ENCODE measurements at regions not wholly inside any gene's neighbourhood (a gene's known extent, or its start where the extent isn't known, plus 50 kb on each side); places are given as distances from the start of the nearest gene placed in this dataset.
A peak's percentile ranks its signal among the peaks of the same experiment; 100 is the strongest.

- H3K27ac ChIP-seq: no peak overlapping the region
- no peak for ATAC-seq (replicated peaks in 6 of 8)
- in situ Hi-C loops (cut with MboI; ENCODE audit: low pct_unique_long_range_greater_than_20kb in 2 of 9, low sequenced_read_pairs in 9 of 9, unreplicated experiment in 9 of 9): no loop called here
- H3K4me3 ChIP-seq: no peak overlapping the region
- WGBS, 10 experiments: 0 to 100% (median 40%) methylated on average over 1 of the region's 1 CpG; no CpG with 5 or more reads in 6 of the 10 experiments
- H3K4me1 ChIP-seq (replicated peaks in 1 of 2): peaks cover 0 to 5% of the 10 kb centered on the region in 2 donors
These were observed 189.8 kb downstream of the KLF13 start for GRCh38 chr15:31516440-31516839.

- no peak for ATAC-seq (replicated peaks in 6 of 8)
These were observed 190.2 kb downstream of the KLF13 start for GRCh38 chr15:31516874-31517273.

GRCh38 chr15:31517711-31518110, 191.1 kb downstream of the KLF13 start:
- H3K27ac ChIP-seq: no peak overlapping the region
- in situ Hi-C loops (cut with MboI; ENCODE audit: low pct_unique_long_range_greater_than_20kb in 2 of 9, low sequenced_read_pairs in 9 of 9, unreplicated experiment in 9 of 9): no loop called here
- H3K4me1 ChIP-seq (replicated peaks in 1 of 2): peaks cover 4 to 5% of the 10 kb centered on the region in 2 donors
- WGBS, 10 experiments: 79 to 86% (median 83%) methylated on average over 1 to 3 of the region's 5 CpGs; no CpG with 5 or more reads in 7 of the 10 experiments
- no peak overlapping the region for H3K4me3 ChIP-seq
- no peak for ATAC-seq (replicated peaks in 6 of 8)

More at GRCh38 chr15:31516874-31517273, 190.2 kb downstream of the KLF13 start:
- in situ Hi-C loops (cut with MboI; ENCODE audit: low pct_unique_long_range_greater_than_20kb in 2 of 9, low sequenced_read_pairs in 9 of 9, unreplicated experiment in 9 of 9): no loop called here
- Histone ChIP-seq H3K4me1 (replicated peaks in 1 of 2) (peaks cover 2 to 5% of the 10 kb centered on the region in 2 donors), H3K4me3 (no peak overlapping the region), H3K27ac (no peak overlapping the region)
- WGBS, 10 experiments: 57 to 97% (median 88%) methylated on average over 1 to 3 of the region's 4 CpGs; no CpG with 5 or more reads in 3 of the 10 experiments

- 0 to 67% (median 59%) methylated on average over 1 to 4 of the region's 4 CpGs; no CpG with 5 or more reads in 3 of the 10 experiments for WGBS, 10 experiments
- peak in 4 of 8 experiments; percentile 19 to 69 (median 54) for ATAC-seq (replicated peaks in 6 of 8)
- in situ Hi-C loops (cut with MboI; ENCODE audit: low pct_unique_long_range_greater_than_20kb in 2 of 9, low sequenced_read_pairs in 9 of 9, unreplicated experiment in 9 of 9): no loop called here
- Histone ChIP-seq H3K27ac (no peak overlapping the region), H3K4me1 (replicated peaks in 1 of 2) (peaks cover 4 to 5% of the 10 kb centered on the region in 2 donors), H3K4me3 (no peak overlapping the region)
These were observed 195.4 kb downstream of the KLF13 start for GRCh38 chr15:31522028-31522427.

- ATAC-seq (replicated peaks in 6 of 8): no peak
- H3K4me1 ChIP-seq (replicated peaks in 1 of 2): peaks cover 4 to 5% of the 10 kb centered on the region in 2 donors
- in situ Hi-C loops (cut with MboI; ENCODE audit: low pct_unique_long_range_greater_than_20kb in 2 of 9, low sequenced_read_pairs in 9 of 9, unreplicated experiment in 9 of 9): no loop called here
- no peak overlapping the region for H3K27ac ChIP-seq
- WGBS, 10 experiments: 79 to 100% (median 94%) methylated on average over 1 to 5 of the region's 10 CpGs; no CpG with 5 or more reads in 5 of the 10 experiments
- H3K4me3 ChIP-seq: no peak overlapping the region
These were observed 196.5 kb downstream of the KLF13 start for GRCh38 chr15:31523027-31523654.

- in situ Hi-C loops (cut with MboI; ENCODE audit: low pct_unique_long_range_greater_than_20kb in 2 of 9, low sequenced_read_pairs in 9 of 9, unreplicated experiment in 9 of 9): no loop called here
- WGBS, 10 experiments: 80 to 100% (median 80%) methylated on average over 1 to 5 of the region's 5 CpGs; no CpG with 5 or more reads in 6 of the 10 experiments
- no peak for ATAC-seq (replicated peaks in 6 of 8)
- Histone ChIP-seq H3K27ac (no peak overlapping the region), H3K4me3 (no peak overlapping the region), H3K4me1 (replicated peaks in 1 of 2) (peaks cover 2 to 4% of the 10 kb centered on the region in 2 donors)
These were observed 197.0 kb downstream of the KLF13 start for GRCh38 chr15:31523655-31524049.

GRCh38 chr15:31525185-31525695, 198.6 kb downstream of the KLF13 start:
- no peak overlapping the region for H3K27ac ChIP-seq
- in situ Hi-C loops (cut with MboI; ENCODE audit: low pct_unique_long_range_greater_than_20kb in 2 of 9, low sequenced_read_pairs in 9 of 9, unreplicated experiment in 9 of 9): no loop called here
- peak in 3 of 8 experiments; percentile 17 to 80 (median 75) for ATAC-seq (replicated peaks in 6 of 8)
- H3K4me1 ChIP-seq (replicated peaks in 1 of 2): peaks cover 0 to 4% of the 10 kb centered on the region in 2 donors
- H3K4me3 ChIP-seq: no peak overlapping the region
- WGBS, 10 experiments: 10 to 100% (median 90%) methylated on average over 2 to 6 of the region's 8 CpGs; no CpG with 5 or more reads in 5 of the 10 experiments

GRCh38 chr15:31525988-31526665, 199.5 kb downstream of the KLF13 start:
- H3K4me1 ChIP-seq (replicated peaks in 1 of 2): peaks cover 0 to 4% of the 10 kb centered on the region in 2 donors
- no peak overlapping the region for H3K27ac ChIP-seq
- no peak overlapping the region for H3K4me3 ChIP-seq
- ATAC-seq (replicated peaks in 6 of 8): no peak
- in situ Hi-C loops (cut with MboI; ENCODE audit: low pct_unique_long_range_greater_than_20kb in 2 of 9, low sequenced_read_pairs in 9 of 9, unreplicated experiment in 9 of 9): no loop called here
- WGBS, 10 experiments: 50 to 100% (median 84%) methylated on average over 1 to 7 of the region's 18 CpGs; no CpG with 5 or more reads in 5 of the 10 experiments

- Histone ChIP-seq H3K27ac (no peak overlapping the region), H3K4me1 (replicated peaks in 1 of 2) (peaks cover 0 to under 1% of the 10 kb centered on the region in 2 donors), H3K4me3 (no peak overlapping the region)
- in situ Hi-C loops (cut with MboI; ENCODE audit: low pct_unique_long_range_greater_than_20kb in 2 of 9, low sequenced_read_pairs in 9 of 9, unreplicated experiment in 9 of 9): no loop called here
- 13 to 100% (median 56%) methylated on average over 1 to 5 of the region's 15 CpGs; no CpG with 5 or more reads in 5 of the 10 experiments for WGBS, 10 experiments
- ATAC-seq (replicated peaks in 6 of 8): no peak
These were observed 200.5 kb downstream of the KLF13 start for GRCh38 chr15:31526916-31527690.

- H3K27ac ChIP-seq: no peak overlapping the region
- H3K4me3 ChIP-seq: no peak overlapping the region
- WGBS, 10 experiments: 80 to 100% (median 92%) methylated on average over 1 of the region's 2 CpGs; no CpG with 5 or more reads in 6 of the 10 experiments
- no peaks in the 10 kb centered on the region for H3K4me1 ChIP-seq (replicated peaks in 1 of 2)
- peak in 7 of 8 experiments; percentile 34 to 80 (median 53) for ATAC-seq (replicated peaks in 6 of 8)
- in situ Hi-C loops (cut with MboI; ENCODE audit: low pct_unique_long_range_greater_than_20kb in 2 of 9, low sequenced_read_pairs in 9 of 9, unreplicated experiment in 9 of 9): no loop called here
These were observed 202.2 kb downstream of the KLF13 start for GRCh38 chr15:31528846-31529245.

- 80 to 87% (median 84%) methylated on average over 1 to 7 of the region's 14 CpGs; no CpG with 5 or more reads in 4 of the 10 experiments for WGBS, 10 experiments
- Histone ChIP-seq H3K4me3 (no peak overlapping the region), H3K4me1 (replicated peaks in 1 of 2) (no peaks in the 10 kb centered on the region), H3K27ac (no peak overlapping the region)
- in situ Hi-C loops (cut with MboI; ENCODE audit: low pct_unique_long_range_greater_than_20kb in 2 of 9, low sequenced_read_pairs in 9 of 9, unreplicated experiment in 9 of 9): no loop called here
- ATAC-seq (replicated peaks in 6 of 8): peak in 2 of 8 experiments; percentile 12
These were observed 211.3 kb downstream of the KLF13 start for GRCh38 chr15:31537770-31538592.

GRCh38 chr15:31540633-31541032, 214.0 kb downstream of the KLF13 start:
- 59 to 100% (median 96%) methylated on average over 1 to 2 of the region's 2 CpGs; no CpG with 5 or more reads in 1 of the 10 experiments for WGBS, 10 experiments
- H3K4me1 ChIP-seq (replicated peaks in 1 of 2): no peaks in the 10 kb centered on the region
- ATAC-seq (replicated peaks in 6 of 8): no peak
- H3K4me3 ChIP-seq: no peak overlapping the region
- in situ Hi-C loops (cut with MboI; ENCODE audit: low pct_unique_long_range_greater_than_20kb in 2 of 9, low sequenced_read_pairs in 9 of 9, unreplicated experiment in 9 of 9): no loop called here
- no peak overlapping the region for H3K27ac ChIP-seq

Measured in motor neuron (in vitro differentiated cells).